AG10803 (cell line): ENCODE measurements at regions not wholly inside any gene's neighbourhood (a gene's known extent, or its start where the extent isn't known, plus 50 kb on each side); places are given as distances from the start of the nearest gene placed in this dataset.

Source experiments
- DNase-seq: peaks from one replicate; pipeline ENCODE4 v3.0.0; 2010; ENCODE audit warnings: low read depth
- H3K4me3 ChIP-seq: 2 replicates; pipeline ENCODE4 v1.5.1; 2011; ENCODE audit warnings: mild to moderate bottlenecking, low read length, control low read depth
- TF ChIP-seq, protein P1 (sequence below): conservative IDR thresholded peaks from 2 replicates; pipeline ENCODE4 v1.5.1; 2011; ENCODE audit warnings: mild to moderate bottlenecking, low read length, control low read depth, inconsistent platforms

DNA sequence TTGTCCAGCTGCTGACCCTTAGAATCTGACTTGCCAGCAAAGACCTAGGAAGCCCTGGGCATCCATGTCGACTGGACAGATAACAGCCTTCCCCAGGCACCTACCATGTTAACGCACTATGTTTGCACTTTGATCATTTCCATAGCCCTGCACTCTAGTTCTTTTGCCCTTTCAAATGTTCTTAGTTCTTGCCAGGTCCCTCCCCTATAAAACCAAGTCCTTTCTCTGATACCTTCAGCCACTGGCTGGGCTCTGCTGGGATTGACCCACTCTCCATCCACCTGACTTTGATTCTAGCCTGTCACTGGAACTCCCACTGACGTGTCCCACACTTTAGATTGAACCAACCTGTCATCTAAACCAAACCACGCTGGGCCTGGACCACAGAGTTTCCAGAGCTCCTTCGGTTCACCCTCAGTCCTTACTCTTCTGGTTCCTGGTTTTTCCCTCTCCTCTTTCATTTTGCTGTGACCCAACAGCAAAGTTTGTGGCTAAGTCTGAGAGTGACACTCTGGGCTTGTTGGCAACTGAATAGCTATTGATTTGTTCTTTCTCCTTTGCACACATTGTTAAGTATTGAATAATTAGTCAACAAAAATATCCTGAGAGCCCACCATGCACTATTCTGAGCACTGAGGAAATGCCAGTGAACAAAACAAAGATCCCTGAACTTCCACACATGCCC, 51.8 kb upstream of the STK38L start:
- no peak overlapping the region for H3K4me3 ChIP-seq
- TF ChIP-seq, protein P1, sequence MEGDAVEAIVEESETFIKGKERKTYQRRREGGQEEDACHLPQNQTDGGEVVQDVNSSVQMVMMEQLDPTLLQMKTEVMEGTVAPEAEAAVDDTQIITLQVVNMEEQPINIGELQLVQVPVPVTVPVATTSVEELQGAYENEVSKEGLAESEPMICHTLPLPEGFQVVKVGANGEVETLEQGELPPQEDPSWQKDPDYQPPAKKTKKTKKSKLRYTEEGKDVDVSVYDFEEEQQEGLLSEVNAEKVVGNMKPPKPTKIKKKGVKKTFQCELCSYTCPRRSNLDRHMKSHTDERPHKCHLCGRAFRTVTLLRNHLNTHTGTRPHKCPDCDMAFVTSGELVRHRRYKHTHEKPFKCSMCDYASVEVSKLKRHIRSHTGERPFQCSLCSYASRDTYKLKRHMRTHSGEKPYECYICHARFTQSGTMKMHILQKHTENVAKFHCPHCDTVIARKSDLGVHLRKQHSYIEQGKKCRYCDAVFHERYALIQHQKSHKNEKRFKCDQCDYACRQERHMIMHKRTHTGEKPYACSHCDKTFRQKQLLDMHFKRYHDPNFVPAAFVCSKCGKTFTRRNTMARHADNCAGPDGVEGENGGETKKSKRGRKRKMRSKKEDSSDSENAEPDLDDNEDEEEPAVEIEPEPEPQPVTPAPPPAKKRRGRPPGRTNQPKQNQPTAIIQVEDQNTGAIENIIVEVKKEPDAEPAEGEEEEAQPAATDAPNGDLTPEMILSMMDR, result no peak

DNA sequence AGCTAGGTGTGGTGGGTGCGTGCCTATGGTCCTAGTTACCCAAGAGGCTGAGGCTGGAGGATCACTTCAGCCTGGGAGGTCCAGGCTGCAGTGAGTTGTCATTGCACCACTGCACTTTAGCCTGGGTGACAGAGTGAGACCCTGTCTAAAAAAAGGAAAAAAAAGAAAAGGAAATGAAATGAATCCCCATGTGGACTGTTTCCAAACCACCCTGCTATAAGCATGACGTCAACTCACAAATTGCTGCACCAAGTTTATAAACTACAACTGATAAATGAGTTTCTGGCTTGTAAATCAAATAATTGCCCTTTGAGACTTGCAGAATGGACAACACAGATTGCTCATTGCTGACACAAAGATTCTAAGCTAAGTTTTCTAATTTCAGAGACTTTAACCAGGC, 51.0 kb upstream of the STK38L start:
- TF ChIP-seq, protein P1, result no peak
- H3K4me3 ChIP-seq, result no peak overlapping the region

More for the DNA sequence above, 51.8 kb upstream of the STK38L start:
- DNase-seq, result no peak

DNA sequence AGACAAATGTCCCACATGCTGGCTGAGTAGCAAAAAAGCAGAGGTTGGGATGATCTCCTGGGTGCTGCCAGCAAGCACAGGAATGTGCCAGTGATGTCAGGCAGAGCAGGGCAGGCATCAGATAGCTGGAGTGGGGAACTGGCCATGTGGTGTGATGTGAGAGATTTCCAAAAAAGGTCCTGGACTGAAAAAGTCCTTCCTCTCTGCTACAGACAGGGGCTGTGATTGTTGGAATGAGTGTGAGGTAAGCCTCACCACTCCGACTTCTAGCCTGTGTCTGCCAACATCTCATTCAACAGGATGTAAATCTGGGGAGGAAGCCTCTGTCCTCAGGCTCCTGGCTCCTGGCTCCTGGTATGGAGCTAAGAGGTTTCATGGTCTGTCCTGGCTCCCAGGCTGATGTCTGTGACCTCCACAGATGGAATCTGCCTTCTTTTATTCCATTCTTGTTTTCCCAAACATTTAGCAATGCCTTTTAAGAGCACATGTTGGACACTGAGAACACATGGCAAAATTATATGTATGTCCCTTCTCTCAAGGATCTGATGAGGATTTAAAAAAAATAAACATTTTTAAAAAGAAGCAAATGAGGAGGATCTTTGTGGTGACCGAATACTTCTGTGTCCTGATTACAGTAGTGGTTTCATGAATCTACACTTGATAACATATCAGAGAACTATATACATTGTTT, 50.1 kb upstream of the STK38L start:
- peak; percentile 90 for DNase-seq
- TF ChIP-seq, protein P1, result no peak
- no peak overlapping the region for H3K4me3 ChIP-seq

More for the DNA sequence above, 51.0 kb upstream of the STK38L start:
- peak; percentile 83 for DNase-seq
